ENCODE measurements at regions not wholly inside any gene's neighbourhood (a gene's known extent, or its start where the extent isn't known, plus 50 kb on each side); places are given as distances from the start of the nearest gene placed in this dataset.
A peak's percentile ranks its signal among the peaks of the same experiment; 100 is the strongest.

GRCh38 chr1:234980645-234981396, 147.8 kb downstream of the TOMM20 start:
- peaks cover 85% of the 10 kb centered on the region for H3K4me1 Mint-ChIP-seq (ENCODE audit: low read depth)
- DNase-seq = peak; percentile 79
- H3K4me3 Mint-ChIP-seq = peak overlapping the region; percentile 78
- H3K9me3 Mint-ChIP-seq = no peaks in the 10 kb centered on the region
- peaks cover 4% of the 10 kb centered on the region for H3K36me3 Mint-ChIP-seq (ENCODE audit: low read depth)
- peak overlapping the region; percentile 98 for H3K27ac Mint-ChIP-seq
- H3K27me3 Mint-ChIP-seq = no peaks in the 10 kb centered on the region

- Mint-ChIP-seq H3K9me3 (no peaks in the 10 kb centered on the region), H3K36me3 (ENCODE audit: low read depth) (peaks cover 4% of the 10 kb centered on the region), H3K4me3 (peak overlapping the region; percentile 78), H3K4me1 (ENCODE audit: low read depth) (peaks cover 85% of the 10 kb centered on the region), H3K27ac (peak overlapping the region; percentile 98), H3K27me3 (no peaks in the 10 kb centered on the region)
- DNase-seq = no peak
Measured at GRCh38 chr1:234980291-234980644, 148.4 kb downstream of the TOMM20 start.

- H3K4me1 Mint-ChIP-seq (ENCODE audit: low read depth) = peaks cover 86% of the 10 kb centered on the region
Measured at GRCh38 chr1:234979296-234980279, 149.0 kb downstream of the TOMM20 start.

GRCh38 chr1:234978397-234979295, 150.0 kb downstream of the TOMM20 start:
- no peaks in the 10 kb centered on the region for H3K27me3 Mint-ChIP-seq
- peak overlapping the region; percentile 78 for H3K4me3 Mint-ChIP-seq
- peak; percentile 59 for DNase-seq
- H3K36me3 Mint-ChIP-seq (ENCODE audit: low read depth) = peaks cover 4% of the 10 kb centered on the region
- H3K4me1 Mint-ChIP-seq (ENCODE audit: low read depth) = peaks cover 82% of the 10 kb centered on the region
- H3K9me3 Mint-ChIP-seq = no peaks in the 10 kb centered on the region
- peak overlapping the region; percentile 98 for H3K27ac Mint-ChIP-seq

More at GRCh38 chr1:234979296-234980279, 149.0 kb downstream of the TOMM20 start:
- Mint-ChIP-seq H3K27me3 (no peaks in the 10 kb centered on the region), H3K9me3 (no peaks in the 10 kb centered on the region), H3K4me3 (peak overlapping the region; percentile 78), H3K36me3 (ENCODE audit: low read depth) (peaks cover 4% of the 10 kb centered on the region), H3K27ac (peak overlapping the region; percentile 98)
- DNase-seq = peak; percentile 42

- Mint-ChIP-seq H3K4me1 (ENCODE audit: low read depth) (peaks cover 85% of the 10 kb centered on the region), H3K4me3 (peak overlapping the region; percentile 78), H3K27ac (peak overlapping the region; percentile 98), H3K27me3 (no peaks in the 10 kb centered on the region), H3K9me3 (no peaks in the 10 kb centered on the region), H3K36me3 (ENCODE audit: low read depth) (peaks cover 4% of the 10 kb centered on the region)
- no peak for DNase-seq
Measured at GRCh38 chr1:234977875-234978396, 150.7 kb downstream of the TOMM20 start.

GRCh38 chr1:234976861-234977680, 151.6 kb downstream of the TOMM20 start:
- Mint-ChIP-seq H3K4me3 (no peak overlapping the region), H3K27ac (peak overlapping the region; percentile 9), H3K27me3 (no peaks in the 10 kb centered on the region), H3K9me3 (no peaks in the 10 kb centered on the region), H3K36me3 (ENCODE audit: low read depth) (peaks cover 4% of the 10 kb centered on the region), H3K4me1 (ENCODE audit: low read depth) (peaks cover 89% of the 10 kb centered on the region)
- no peak for DNase-seq

- DNase-seq = no peak
- H3K27ac Mint-ChIP-seq = no peak overlapping the region
- no peak overlapping the region for H3K4me3 Mint-ChIP-seq
- H3K9me3 Mint-ChIP-seq = no peaks in the 10 kb centered on the region
- peaks cover 4% of the 10 kb centered on the region for H3K36me3 Mint-ChIP-seq (ENCODE audit: low read depth)
- H3K27me3 Mint-ChIP-seq = no peaks in the 10 kb centered on the region
- peaks cover 89% of the 10 kb centered on the region for H3K4me1 Mint-ChIP-seq (ENCODE audit: low read depth)
Measured at GRCh38 chr1:234975941-234976860, 152.4 kb downstream of the TOMM20 start.

- peak; percentile 23 for DNase-seq
- Mint-ChIP-seq H3K9me3 (no peaks in the 10 kb centered on the region), H3K36me3 (ENCODE audit: low read depth) (peaks cover 1% of the 10 kb centered on the region), H3K27ac (peak overlapping the region; percentile 34), H3K4me3 (no peak overlapping the region), H3K27me3 (no peaks in the 10 kb centered on the region), H3K4me1 (ENCODE audit: low read depth) (peaks cover 89% of the 10 kb centered on the region)
Measured at GRCh38 chr1:234975122-234975940, 153.3 kb downstream of the TOMM20 start.

GRCh38 chr1:234973426-234974250, 155.0 kb downstream of the TOMM20 start:
- peak; percentile 22 for DNase-seq

GRCh38 chr1:234972411-234973191, 156.0 kb downstream of the TOMM20 start:
- Mint-ChIP-seq H3K27me3 (no peaks in the 10 kb centered on the region), H3K4me1 (ENCODE audit: low read depth) (peaks cover 81% of the 10 kb centered on the region), H3K4me3 (no peak overlapping the region), H3K9me3 (no peaks in the 10 kb centered on the region), H3K36me3 (ENCODE audit: low read depth) (no peaks in the 10 kb centered on the region), H3K27ac (peak overlapping the region; percentile 58)
- peak; percentile 31 for DNase-seq

More at GRCh38 chr1:234973426-234974250, 155.0 kb downstream of the TOMM20 start:
- H3K4me1 Mint-ChIP-seq (ENCODE audit: low read depth) = peaks cover 87% of the 10 kb centered on the region
- no peaks in the 10 kb centered on the region for H3K36me3 Mint-ChIP-seq (ENCODE audit: low read depth)
- no peaks in the 10 kb centered on the region for H3K27me3 Mint-ChIP-seq
- no peak overlapping the region for H3K27ac Mint-ChIP-seq
- no peaks in the 10 kb centered on the region for H3K9me3 Mint-ChIP-seq
- H3K4me3 Mint-ChIP-seq = no peak overlapping the region

Measured in activated T-cell treated with anti-CD3 and anti-CD28 coated beads, Interleukin-2, amount 50 U/mL, for 24 hours (primary cell).